GM18870 (cell line): ENCODE measurements at regions not wholly inside any gene's neighbourhood (a gene's known extent, or its start where the extent isn't known, plus 50 kb on each side); places are given as distances from the start of the nearest gene placed in this dataset.

Experiments used
- ATAC-seq: cut with Tn5 transposase; IDR thresholded peaks from one replicate; pipeline ENCODE4 v1.9.1; 2021; ENCODE audit warnings: moderate library complexity; ENCODE audit not compliant: unreplicated experiment

- ATAC-seq = no peak
These were observed 125.0 kb upstream of the TBL1X start for GRCh38 chrX:9339603-9340491.

DNA sequence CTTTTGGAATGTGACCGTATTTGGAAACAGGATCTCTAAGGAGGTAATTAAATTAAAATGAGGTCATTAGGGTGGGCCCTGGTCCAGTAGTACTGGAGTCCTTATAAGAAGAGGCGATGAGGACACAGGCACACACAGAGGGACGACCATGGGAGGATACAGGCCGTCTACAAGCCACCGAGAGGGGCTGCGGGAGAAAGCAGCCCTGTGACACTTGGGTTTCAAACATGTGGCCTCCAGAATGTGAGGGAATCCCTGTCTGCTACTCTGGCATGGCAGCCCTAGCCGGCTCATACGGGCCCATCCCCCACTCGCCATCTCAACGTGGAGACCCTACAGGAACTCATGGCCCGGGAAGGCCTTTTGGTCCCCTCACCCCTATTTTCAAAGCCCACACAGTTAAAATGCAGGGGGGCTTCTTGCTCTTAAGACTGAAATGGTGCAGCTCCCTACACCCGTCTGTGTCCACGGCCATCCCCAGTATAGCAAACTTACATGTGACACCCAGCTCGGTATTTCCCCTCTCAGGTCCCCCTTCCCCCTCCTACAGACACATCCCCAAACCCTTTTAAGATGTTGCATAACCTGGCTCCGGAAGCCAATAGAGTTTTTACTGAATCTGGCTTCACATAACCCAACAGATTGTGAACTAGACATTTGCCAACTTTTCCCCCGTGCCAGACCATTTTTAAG is 124.1 kb upstream of the TBL1X start:
- peak; percentile 32 for ATAC-seq

GRCh38 chrX:9341291-9342201 is 123.3 kb upstream of the TBL1X start:
- ATAC-seq = peak; percentile 92

- no peak for ATAC-seq
These were observed 122.3 kb upstream of the TBL1X start for GRCh38 chrX:9342561-9343051.

GRCh38 chrX:9343971-9344370 is 120.9 kb upstream of the TBL1X start:
- no peak for ATAC-seq

DNA sequence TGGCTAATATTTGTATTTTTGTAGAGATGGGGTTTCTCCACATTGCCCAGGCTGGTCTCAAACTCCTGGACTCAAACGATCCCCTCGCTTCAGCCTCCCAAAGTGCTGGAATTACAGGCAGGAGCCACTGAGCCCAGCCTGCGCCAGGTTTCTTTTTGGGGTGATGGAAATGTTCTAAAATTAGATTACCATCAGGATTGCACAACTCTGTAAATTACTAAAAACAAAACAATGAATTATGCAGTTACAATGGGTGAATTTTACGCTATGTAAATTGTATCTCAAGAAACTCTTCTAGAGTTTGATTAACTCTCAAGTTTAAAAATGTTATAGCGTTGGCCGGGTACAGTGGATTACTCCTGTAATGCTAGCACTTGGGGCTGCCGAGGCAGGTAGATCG is 118.9 kb upstream of the TBL1X start:
- no peak for ATAC-seq

- ATAC-seq = no peak
These were observed 115.0 kb upstream of the TBL1X start for GRCh38 chrX:9349572-9350494.

- ATAC-seq = no peak
These were observed 113.7 kb upstream of the TBL1X start for GRCh38 chrX:9351126-9351525.

- ATAC-seq = peak; percentile 51
These were observed 112.6 kb upstream of the TBL1X start for GRCh38 chrX:9352243-9352642.

DNA sequence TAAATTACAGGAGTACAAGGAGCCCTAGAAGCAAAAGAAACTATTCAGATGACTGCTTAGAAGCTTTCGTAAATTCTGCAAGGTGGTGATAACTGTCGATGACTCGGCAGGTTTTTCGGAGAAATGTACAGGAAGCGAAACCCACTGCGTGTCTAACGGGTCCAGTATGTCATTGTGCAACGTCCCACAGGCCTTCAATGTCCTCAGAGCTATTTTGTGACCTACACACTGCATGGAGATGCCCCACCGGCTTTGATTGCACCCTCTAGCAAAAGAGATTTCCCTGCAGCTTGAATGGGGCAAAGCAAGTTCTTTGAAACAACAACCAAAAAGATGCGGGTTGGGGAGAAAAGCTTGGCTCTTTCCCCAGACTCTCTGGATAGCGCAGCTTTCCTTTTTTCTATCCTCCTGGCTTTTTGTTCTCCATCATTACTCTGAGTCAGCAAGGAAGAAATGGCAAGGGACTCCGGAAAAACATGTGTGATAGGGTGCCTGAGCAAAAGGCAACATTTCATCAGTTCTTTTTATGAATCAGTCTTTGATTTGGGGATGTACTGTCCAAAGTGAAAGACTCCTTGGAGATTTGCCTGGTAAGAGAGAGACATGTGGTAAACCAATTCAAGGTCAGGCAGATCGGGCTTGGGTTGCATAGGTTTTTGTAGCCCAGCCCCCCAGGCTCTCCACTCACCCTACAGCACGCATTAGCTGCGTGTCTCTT is 112.0 kb upstream of the TBL1X start:
- ATAC-seq = peak; percentile 82

GRCh38 chrX:9354918-9355317 is 109.9 kb upstream of the TBL1X start:
- ATAC-seq = no peak

GRCh38 chrX:9355739-9356138 is 109.1 kb upstream of the TBL1X start:
- no peak for ATAC-seq

- no peak for ATAC-seq
These were observed 108.0 kb upstream of the TBL1X start for GRCh38 chrX:9356846-9357245.

DNA sequence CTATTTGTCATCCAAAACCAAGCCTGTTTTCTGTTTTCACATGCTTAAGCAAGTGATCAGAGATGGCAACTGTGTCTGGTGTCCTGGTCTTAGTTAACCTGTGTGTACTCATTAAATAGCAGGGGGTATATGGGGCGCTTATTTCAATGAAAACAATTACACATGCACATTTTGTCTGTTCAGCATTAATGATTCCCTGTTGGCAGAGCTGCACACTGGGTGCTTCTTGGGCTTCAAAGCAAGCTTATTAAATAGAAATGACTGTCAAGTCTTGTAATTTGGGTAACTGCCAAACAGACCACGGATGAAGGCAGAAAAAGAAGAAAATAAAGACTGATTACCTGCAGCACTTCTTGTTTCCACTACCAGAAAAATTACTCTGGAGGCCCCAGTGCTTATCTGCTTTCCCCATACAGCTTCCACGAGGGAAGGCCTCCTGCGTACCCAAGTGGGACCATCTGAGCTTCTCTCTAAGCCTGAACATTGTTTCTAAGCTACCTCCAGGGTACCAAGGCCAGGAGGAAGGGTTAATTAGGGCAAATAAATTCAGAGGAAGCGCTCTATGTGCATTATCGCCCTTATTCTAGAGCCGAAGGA is 107.2 kb upstream of the TBL1X start:
- no peak for ATAC-seq

DNA sequence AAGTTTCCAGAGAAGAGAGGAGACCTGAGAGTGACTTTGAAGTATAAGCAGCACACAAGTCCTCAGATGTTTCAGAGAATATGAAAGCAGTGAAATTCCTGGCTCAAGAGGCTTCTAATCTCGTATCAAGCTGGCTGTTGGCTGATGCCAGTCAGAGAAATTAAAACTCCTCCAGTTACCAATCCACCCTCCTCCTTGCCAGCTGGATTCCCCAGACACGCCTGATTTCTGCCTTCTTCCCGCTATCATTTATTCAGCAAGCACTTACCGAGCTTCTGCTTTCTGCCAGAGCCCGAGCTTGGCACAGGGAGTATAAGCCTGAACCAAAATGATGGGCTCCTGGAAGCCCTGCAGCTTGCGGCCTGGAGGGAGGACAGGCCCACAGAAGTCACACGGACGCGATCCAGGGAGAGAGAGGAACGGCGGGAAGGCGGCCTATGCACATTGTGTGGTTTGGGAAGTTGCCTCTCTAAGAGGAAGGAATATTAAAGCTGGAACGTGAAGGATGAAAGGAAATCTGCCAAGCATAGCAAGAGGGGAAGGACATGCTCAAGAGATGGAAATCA is 102.4 kb upstream of the TBL1X start:
- no peak for ATAC-seq

GRCh38 chrX:9367421-9367820 is 97.4 kb upstream of the TBL1X start:
- no peak for ATAC-seq

GRCh38 chrX:9368262-9368661 is 96.6 kb upstream of the TBL1X start:
- no peak for ATAC-seq

GRCh38 chrX:9369802-9370291 is 95.0 kb upstream of the TBL1X start:
- ATAC-seq = no peak
